ENCODE measurements at regions not wholly inside any gene's neighbourhood (a gene's known extent, or its start where the extent isn't known, plus 50 kb on each side); places are given as distances from the start of the nearest gene placed in this dataset.

GRCh38 chr20:6502999-6503398 lies 264.5 kb upstream of the BMP2 start:
- H3K9me3 Mint-ChIP-seq: peaks cover 0 to 10% (median 0%) of the 10 kb centered on the region in 7 donors
- WGBS (ENCODE audit: insufficient coverage): no CpG with 5 or more reads among the region's 2 CpGs

GRCh38 chr20:6502219-6502618 lies 265.3 kb upstream of the BMP2 start:
- Histone ChIP-seq H4K20me1 (ENCODE audit: insufficient read depth, low read length) (no peaks in the 10 kb centered on the region), H3K27me3 (ENCODE audit: control insufficient read depth in 2 of 2, insufficient read depth in 2 of 2, low read length in 2 of 2) (no peaks in the 10 kb centered on the region), H3K4me1 (ENCODE audit: control insufficient read depth in 1 of 2, insufficient read depth in 2 of 2, low read length in 2 of 2) (no peaks in the 10 kb centered on the region), H3K4me3 (replicated peaks in 1 of 3; ENCODE audit: low read depth in 2 of 3, low read length in 3 of 3) (no peak overlapping the region), H3K79me2 (ENCODE audit: insufficient read depth, low read length) (no peaks in the 10 kb centered on the region), H2AFZ (ENCODE audit: insufficient read depth, low read depth, low read length, poor library complexity, severe bottlenecking) (no peak overlapping the region), H3K4me2 (replicated peaks; ENCODE audit: extremely low read depth, low read length, poor library complexity, severe bottlenecking) (no peak overlapping the region), H3K36me3 (replicated peaks in 1 of 2; ENCODE audit: control insufficient read depth in 1 of 2, insufficient read depth in 2 of 2, low read length in 2 of 2) (no peaks in the 10 kb centered on the region), H3K9me3 (replicated peaks in 1 of 2; ENCODE audit: control insufficient read depth in 1 of 2, insufficient read depth in 1 of 2, low read length in 2 of 2) (no peaks in the 10 kb centered on the region), H3K27ac (ENCODE audit: low read depth in 1 of 2, low read length in 2 of 2) (no peak overlapping the region), H3K9ac (ENCODE audit: insufficient read depth, low read length, poor library complexity, severe bottlenecking) (no peak overlapping the region)
- no peak for DNase-seq
- Mint-ChIP-seq H3K9me3 (peaks cover 0 to 10% (median 0%) of the 10 kb centered on the region in 7 donors), H3K27me3 (ENCODE audit: low read depth in 3 of 3) (peaks cover 1 to 6% (median 5%) of the 10 kb centered on the region in 3 donors), H3K4me1 (no peaks in the 10 kb centered on the region), H3K27ac (no peak overlapping the region), H3K36me3 (no peaks in the 10 kb centered on the region), H3K4me3 (no peak overlapping the region)
- no peak for TF ChIP-seq CTCF (IDR thresholded peaks at IDR 0.05)
- intact Hi-C loops (cut with micrococcal nuclease): no loop called here
- no CpG with 5 or more reads among the region's 2 CpGs for WGBS (ENCODE audit: insufficient coverage)

More at GRCh38 chr20:6502999-6503398, 264.5 kb upstream of the BMP2 start:
- DNase-seq: no peak
- H3K36me3 ChIP-seq (replicated peaks in 1 of 2; ENCODE audit: control insufficient read depth in 1 of 2, insufficient read depth in 2 of 2, low read length in 2 of 2): no peaks in the 10 kb centered on the region
- no peak overlapping the region for H3K4me3 Mint-ChIP-seq
- no peaks in the 10 kb centered on the region for H3K9me3 ChIP-seq (replicated peaks in 1 of 2; ENCODE audit: control insufficient read depth in 1 of 2, insufficient read depth in 1 of 2, low read length in 2 of 2)
- intact Hi-C loops (cut with micrococcal nuclease): no loop called here
- H3K4me1 ChIP-seq (ENCODE audit: control insufficient read depth in 1 of 2, insufficient read depth in 2 of 2, low read length in 2 of 2): no peaks in the 10 kb centered on the region
- H3K27me3 ChIP-seq (ENCODE audit: control insufficient read depth in 2 of 2, insufficient read depth in 2 of 2, low read length in 2 of 2): no peaks in the 10 kb centered on the region
- H4K20me1 ChIP-seq (ENCODE audit: insufficient read depth, low read length): no peaks in the 10 kb centered on the region
- TF ChIP-seq CTCF (IDR thresholded peaks at IDR 0.05): no peak
- H3K9ac ChIP-seq (ENCODE audit: insufficient read depth, low read length, poor library complexity, severe bottlenecking): no peak overlapping the region
- H3K27me3 Mint-ChIP-seq (ENCODE audit: low read depth in 3 of 3): peaks cover 1 to 6% (median 5%) of the 10 kb centered on the region in 3 donors
- H3K79me2 ChIP-seq (ENCODE audit: insufficient read depth, low read length): no peaks in the 10 kb centered on the region
- H3K4me3 ChIP-seq (replicated peaks in 1 of 3; ENCODE audit: low read depth in 2 of 3, low read length in 3 of 3): no peak overlapping the region
- no peaks in the 10 kb centered on the region for H3K4me1 Mint-ChIP-seq
- no peak overlapping the region for H2AFZ ChIP-seq (ENCODE audit: insufficient read depth, low read depth, low read length, poor library complexity, severe bottlenecking)
- H3K27ac ChIP-seq (ENCODE audit: low read depth in 1 of 2, low read length in 2 of 2): no peak overlapping the region
- no peaks in the 10 kb centered on the region for H3K36me3 Mint-ChIP-seq
- H3K4me2 ChIP-seq (replicated peaks; ENCODE audit: extremely low read depth, low read length, poor library complexity, severe bottlenecking): no peak overlapping the region
- no peak overlapping the region for H3K27ac Mint-ChIP-seq

Measured in CD14-positive monocyte (primary cell).